GM12874 (cell line): ENCODE measurements at regions not wholly inside any gene's neighbourhood (a gene's known extent, or its start where the extent isn't known, plus 50 kb on each side); places are given as distances from the start of the nearest gene placed in this dataset.

ENCODE experiments used
- TF ChIP-seq, protein P1 (sequence below): IDR thresholded peaks from 2 replicates; pipeline ENCODE4 v1.5.1; 2011; ENCODE audit warnings: low read depth, mild to moderate bottlenecking, control low read depth, low read length, moderate library complexity; ENCODE audit not compliant: insufficient read depth

DNA sequence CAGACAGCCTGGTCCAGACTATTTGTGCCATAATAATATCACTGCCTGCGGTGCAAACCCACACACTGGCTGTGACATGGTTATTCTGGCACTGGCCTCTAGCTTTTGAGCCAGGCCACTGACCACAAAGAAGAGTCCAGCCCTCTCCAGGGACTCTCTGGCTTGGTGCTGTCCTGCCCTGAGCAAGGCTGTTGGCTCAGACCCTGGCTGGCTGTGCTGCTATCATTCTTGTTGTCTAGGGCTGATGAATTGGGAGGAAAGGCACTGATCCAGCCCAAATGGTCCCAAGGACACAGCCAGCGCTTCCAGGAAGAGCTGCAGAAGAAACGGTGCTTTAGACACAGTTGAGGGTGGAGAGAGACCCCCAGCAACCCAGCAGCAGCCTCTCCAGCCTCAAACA lies 80.8 kb downstream of the TMEM130 start:
- TF ChIP-seq, protein P1, sequence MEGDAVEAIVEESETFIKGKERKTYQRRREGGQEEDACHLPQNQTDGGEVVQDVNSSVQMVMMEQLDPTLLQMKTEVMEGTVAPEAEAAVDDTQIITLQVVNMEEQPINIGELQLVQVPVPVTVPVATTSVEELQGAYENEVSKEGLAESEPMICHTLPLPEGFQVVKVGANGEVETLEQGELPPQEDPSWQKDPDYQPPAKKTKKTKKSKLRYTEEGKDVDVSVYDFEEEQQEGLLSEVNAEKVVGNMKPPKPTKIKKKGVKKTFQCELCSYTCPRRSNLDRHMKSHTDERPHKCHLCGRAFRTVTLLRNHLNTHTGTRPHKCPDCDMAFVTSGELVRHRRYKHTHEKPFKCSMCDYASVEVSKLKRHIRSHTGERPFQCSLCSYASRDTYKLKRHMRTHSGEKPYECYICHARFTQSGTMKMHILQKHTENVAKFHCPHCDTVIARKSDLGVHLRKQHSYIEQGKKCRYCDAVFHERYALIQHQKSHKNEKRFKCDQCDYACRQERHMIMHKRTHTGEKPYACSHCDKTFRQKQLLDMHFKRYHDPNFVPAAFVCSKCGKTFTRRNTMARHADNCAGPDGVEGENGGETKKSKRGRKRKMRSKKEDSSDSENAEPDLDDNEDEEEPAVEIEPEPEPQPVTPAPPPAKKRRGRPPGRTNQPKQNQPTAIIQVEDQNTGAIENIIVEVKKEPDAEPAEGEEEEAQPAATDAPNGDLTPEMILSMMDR, result no peak

DNA sequence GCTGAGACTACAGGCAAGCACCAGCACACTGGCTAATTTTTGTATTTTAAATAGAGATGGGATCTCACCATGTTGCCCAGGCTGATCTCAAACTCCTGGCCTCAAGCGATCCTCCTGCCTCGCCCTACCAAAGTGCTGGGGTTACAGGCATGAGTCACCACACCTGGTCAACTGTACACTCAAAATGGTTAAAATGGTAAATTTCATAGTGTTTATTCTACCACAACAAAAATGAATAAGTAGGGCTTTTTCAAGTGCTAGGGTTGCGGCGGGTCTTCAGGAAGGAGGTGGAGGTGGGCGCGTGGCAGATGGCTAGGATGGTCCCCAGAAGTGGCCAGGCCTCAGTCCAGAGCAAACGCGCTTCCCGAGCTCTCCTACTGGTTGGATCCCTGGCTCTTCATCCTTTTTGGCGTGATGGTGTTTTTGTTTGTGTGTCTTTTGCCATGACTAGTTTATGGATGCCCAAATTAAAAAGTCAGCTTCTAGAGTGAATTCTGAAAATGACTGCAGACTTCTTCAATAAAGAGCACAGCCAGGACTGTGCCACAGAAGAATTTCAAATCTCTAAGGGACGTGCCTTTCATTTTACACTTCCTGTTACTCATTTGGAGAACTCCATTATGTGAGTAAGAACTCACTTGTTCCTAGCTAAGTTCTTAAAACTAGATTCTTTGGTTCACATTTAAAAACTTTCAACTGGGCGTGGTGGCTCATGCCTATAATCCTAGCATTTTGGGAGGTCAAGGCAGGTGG lies 73.9 kb downstream of the TMEM130 start:
- TF ChIP-seq, protein P1, result no peak
